Tongue (tissue), 2 donors: ENCODE measurements at regions not wholly inside any gene's neighbourhood (a gene's known extent, or its start where the extent isn't known, plus 50 kb on each side); places are given as distances from the start of the nearest gene placed in this dataset. TPM values are rescaled to one million over a fixed set of nuclear protein-coding genes. Genes with fewer than 3 reads are reported as not detected.

Experiments
- DNase-seq: peaks from one replicate; pipeline ENCODE4 v3.0.0-alpha.2; 2015
- small RNA-seq: library from RNA; depleted of rRNA; stranded (forward); fragments of <200 nt; gene quantifications from one replicate; pipeline ENCODE3, GENCODE V24; 2014; ENCODE audit warnings: low replicate concordance

DNA sequence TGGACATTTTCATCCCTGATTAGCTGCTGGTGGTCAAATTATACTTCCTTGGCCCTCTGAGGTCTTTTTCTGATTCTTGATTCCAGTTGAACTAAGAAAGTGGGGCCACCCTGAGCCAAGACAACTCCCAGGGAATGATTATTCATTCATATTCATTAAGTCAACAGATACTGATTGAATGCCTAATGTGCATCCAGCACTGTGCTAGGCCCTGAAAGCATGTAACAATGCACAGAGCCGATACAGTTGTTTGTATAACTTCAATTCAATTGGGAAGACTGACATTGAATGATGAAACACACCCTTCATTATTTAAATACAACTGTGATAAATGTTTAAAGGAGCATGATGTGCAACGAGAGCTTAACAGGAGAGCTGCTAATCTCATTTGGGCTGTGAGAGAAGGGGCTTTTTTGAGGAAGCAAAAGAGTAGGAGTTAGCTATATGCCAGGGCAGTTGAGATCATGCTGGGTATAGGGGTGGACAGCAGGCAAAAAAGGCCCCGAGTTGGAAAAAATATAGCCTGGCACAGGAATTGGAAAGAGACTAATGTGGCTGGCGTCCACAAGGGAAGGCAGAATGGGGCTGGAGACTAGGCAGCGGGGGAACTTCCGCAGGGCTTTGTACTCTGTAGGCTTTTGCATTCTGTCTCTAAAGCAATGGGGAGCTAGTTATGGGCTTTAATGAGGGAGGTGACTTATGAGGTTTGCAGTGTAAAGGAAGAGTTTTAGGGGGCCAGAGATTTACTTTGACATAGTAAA is 57.2 kb upstream of the ACVR1 start:
- DNase-seq, result no peak

DNA sequence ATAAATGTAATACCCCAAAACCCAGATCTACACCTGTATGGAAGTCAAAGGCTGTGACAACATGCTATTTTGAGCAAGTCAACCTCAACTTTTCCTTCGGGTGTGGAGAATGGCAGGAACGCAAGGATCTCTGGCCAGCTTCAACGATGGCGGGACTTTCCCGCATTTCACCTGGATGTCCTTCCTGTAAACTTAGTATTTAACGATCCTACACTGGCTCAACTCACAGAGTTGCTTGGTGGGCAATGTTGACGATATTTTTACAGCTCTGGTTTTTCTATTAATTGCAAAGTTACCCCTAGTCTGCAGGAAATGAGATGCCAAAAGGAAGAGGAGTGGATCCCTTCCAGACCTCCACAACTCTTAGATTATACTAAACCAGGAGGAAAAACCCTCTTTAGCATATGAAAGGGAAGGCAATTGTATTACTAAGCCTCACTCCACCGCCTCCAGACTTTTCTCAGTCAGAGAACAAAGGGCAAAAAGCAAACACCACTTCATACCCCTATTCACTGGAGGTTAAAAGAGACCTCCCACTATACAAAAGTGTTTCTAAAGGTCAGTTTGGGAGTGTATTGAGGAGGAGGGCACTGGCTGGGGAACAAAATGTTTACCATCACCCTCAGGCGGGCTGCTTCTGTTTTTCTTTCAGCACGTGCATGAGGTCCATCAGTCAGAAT is 56.5 kb upstream of the ACVR1 start:
- no peak for DNase-seq

DNA sequence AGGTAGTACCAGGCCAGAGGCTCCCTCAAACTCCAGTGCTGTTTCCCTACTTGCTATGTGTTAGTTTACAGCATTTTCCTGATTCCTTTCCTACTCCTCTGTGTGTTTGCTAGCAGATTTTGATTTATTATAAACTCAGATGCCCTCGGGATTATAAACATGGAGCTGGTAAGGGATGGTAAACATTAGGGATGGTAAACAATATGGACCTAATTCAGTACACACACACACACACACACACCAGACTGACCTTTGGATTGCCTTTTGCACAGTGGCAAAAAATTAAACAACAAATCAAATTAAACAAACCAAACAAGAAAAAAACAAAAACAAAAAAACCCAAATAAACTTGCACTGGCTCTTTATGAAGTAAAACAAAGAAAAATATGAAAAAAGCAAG is 55.4 kb upstream of the ACVR1 start:
- DNase-seq, result no peak

DNA sequence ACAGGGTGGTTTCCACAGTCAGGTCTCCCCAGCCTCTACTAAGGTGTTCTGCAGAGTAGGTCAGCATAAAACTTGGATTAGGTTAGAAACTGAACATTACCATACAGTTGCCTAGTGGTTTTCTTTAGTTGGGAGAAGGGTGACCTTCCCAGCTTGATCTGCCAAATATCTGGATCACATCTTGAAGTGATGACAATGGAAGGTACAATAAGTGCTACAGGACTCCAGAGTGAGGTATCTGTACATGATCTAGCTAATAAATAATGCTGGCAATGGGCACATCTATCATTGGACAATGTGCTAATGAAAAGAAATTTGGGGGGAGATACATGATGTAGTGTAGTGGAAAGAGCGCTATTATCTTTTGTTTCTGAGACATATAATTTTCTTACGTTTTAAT is 54.6 kb upstream of the ACVR1 start:
- DNase-seq, result no peak

DNA sequence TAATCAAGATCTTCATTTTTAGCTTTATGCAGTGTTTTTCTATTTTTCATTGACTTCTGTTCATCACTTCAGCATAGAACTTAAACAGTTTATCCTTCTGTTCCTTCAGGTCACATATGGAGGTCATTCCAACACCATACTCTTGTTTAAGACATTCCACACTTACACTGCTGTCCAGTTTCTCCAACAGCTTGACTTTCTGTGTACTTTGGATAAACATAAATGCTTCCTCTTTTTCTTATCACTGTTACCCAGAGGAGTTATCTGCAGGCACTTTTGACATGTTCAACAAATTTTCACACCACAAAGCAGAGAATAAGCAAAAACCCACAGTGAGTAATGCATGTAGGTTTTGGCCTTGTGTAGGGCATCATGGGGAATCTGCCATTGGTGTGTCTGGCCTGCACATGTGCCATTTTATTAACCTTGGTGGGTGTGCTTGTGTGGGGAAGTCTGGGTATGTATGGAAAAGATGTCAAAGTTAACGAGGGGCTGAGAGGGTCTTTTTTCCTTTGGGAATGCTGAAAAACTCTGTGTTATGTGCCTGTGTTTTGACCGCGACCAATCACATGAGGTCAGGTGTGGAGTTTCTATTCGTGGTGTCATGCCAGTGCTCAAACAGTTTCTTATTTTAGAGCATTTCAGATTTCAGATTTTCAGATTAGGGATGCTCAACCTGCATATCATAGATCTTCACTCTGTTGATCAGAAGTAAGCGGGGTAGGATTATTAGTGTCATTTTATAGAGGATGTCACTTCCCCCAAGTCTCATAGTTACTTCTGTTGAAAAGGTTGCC is 53.9 kb upstream of the ACVR1 start:
- no peak for DNase-seq

DNA sequence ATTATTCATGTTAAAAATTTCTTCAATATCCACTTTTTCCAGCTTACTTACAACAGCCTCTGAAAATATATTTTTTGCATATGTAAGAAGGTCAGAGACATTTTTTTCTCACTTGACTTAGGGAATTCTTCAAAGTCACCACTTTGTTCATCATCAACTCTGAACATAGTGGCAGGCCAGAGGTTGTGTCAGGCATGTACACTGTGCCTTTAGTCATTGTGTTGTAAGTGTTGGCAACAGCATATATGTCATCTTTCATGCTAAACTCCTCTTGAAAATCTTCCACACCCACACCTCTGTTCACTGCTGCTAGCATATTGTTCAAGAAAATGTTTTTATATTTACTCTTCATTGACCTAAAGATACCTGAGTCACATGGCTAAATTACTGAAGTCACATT is 52.2 kb upstream of the ACVR1 start:
- DNase-seq, result no peak

DNA sequence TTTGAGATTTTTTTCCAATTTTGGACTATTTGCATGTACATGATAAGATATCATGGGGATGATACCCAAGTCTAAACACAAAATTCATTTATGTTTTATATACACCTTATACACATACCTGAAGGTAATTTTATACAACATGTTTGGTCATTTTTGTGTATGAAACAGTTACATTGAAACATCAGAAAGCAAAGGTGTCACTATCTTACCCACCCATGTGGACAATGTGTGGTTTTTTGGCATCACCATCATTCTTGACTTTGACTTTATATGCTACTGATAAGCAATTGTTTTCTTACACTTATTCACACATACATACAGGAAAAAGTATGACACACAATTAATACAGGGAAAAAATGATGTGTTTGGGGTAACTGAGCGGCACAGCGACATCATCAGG is 51.0 kb upstream of the ACVR1 start:
- no peak for DNase-seq

Small RNA genes in the stretch of these regions (small RNA-seq; reads per million reads assigned to genes)
- not detected for gene RNU6-932P
